ENCODE measurements at regions not wholly inside any gene's neighbourhood (a gene's known extent, or its start where the extent isn't known, plus 50 kb on each side); places are given as distances from the start of the nearest gene placed in this dataset.

DNA sequence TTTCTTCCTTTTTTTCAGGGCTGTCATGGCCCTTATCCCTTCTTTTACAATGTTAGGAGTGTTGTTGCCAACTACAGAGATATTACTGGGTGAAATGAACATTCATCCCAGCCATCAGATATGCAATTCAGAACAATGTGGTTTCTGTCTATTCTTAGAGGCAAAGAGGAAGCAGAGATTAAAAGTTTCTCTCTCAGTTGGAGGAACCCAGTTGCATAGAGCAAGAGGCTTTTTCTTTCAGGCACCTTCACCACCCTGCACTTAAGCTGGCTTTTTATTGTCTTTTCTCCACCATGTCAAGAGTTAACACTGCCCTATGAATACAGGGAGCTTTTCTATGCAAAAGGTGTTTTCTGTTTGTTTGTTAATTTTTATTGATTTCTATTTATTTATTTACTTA lies 1559.6 kb upstream of the IGFBP7 start:
- Histone ChIP-seq H3K4ac (ENCODE audit: low read depth, low read length) (no peak overlapping the region), H3K4me2 (ENCODE audit: insufficient read depth, insufficient read length, low read length) (no peak overlapping the region), H3K79me1 (ENCODE audit: insufficient read depth, low read depth, low read length, poor library complexity, severe bottlenecking) (no peaks in the 10 kb centered on the region), H3K79me2 (ENCODE audit: insufficient read depth, low read length) (no peaks in the 10 kb centered on the region), H3K23ac (ENCODE audit: insufficient read length, low read depth, low read length) (no peak overlapping the region), H4K5ac (ENCODE audit: insufficient read length, low read depth, low read length) (no peak overlapping the region), H2BK20ac (ENCODE audit: low read depth, low read length, poor library complexity, severe bottlenecking) (no peak overlapping the region), H3K18ac (ENCODE audit: insufficient read length, low read depth, low read length) (no peak overlapping the region), H4K91ac (ENCODE audit: insufficient read length, low read depth, low read length) (no peak overlapping the region), H2BK120ac (ENCODE audit: low read depth, low read length, poor library complexity, severe bottlenecking) (no peak overlapping the region), H3T11ph (ENCODE audit: low read length) (no peak overlapping the region), H2AFZ (ENCODE audit: low read length) (no peak overlapping the region), H4K8ac (replicated peaks; ENCODE audit: insufficient read length, low read depth, low read length) (no peak overlapping the region), H3K27me3 (ENCODE audit: insufficient read depth, low read length) (no peaks in the 10 kb centered on the region), H2BK15ac (ENCODE audit: low read depth, low read length) (no peak overlapping the region), H3K14ac (ENCODE audit: insufficient read depth, low read length) (no peak overlapping the region), H4K20me1 (ENCODE audit: control insufficient read depth, insufficient read depth, insufficient read length) (no peaks in the 10 kb centered on the region), H2AK5ac (ENCODE audit: insufficient read length, low read length) (no peak overlapping the region), H2BK5ac (ENCODE audit: insufficient read length, low read length) (no peak overlapping the region), H2BK12ac (ENCODE audit: insufficient read length, low read depth, low read length) (no peak overlapping the region), H3K9me3 (ENCODE audit: control insufficient read depth, low read depth, low read length) (no peaks in the 10 kb centered on the region), H3K9ac (ENCODE audit: extremely low read depth, insufficient read length, low read length) (no peak overlapping the region), H3K23me2 (ENCODE audit: insufficient read length, low read depth, low read length, poor library complexity, severe bottlenecking) (no peaks in the 10 kb centered on the region), H3K4me1 (ENCODE audit: insufficient read depth, low read length) (no peaks in the 10 kb centered on the region), H3K56ac (ENCODE audit: insufficient read length, low read depth, low read length) (no peak overlapping the region), H3K27ac (ENCODE audit: insufficient read length, low read depth, low read length) (no peak overlapping the region)
- TF ChIP-seq CTCF (conservative IDR thresholded peaks at IDR 0.05) = no peak
- no peak for DNase-seq
- Mint-ChIP-seq H3K4me3 (no peak overlapping the region), H3K27me3 (ENCODE audit: low read depth) (no peaks in the 10 kb centered on the region), H3K4me1 (peaks cover 14 to 16% of the 10 kb centered on the region in 2 experiments), H3K9me3 (peaks cover 36 to 38% of the 10 kb centered on the region in 2 experiments), H3K27ac (no peak overlapping the region), H3K36me3 (ENCODE audit: insufficient read depth in 1 of 3, low read depth in 3 of 3) (peaks cover 22 to 57% (median 22%) of the 10 kb centered on the region in 3 experiments)
